Adrenal gland (tissue), 9 donors: ENCODE measurements at regions not wholly inside any gene's neighbourhood (a gene's known extent, or its start where the extent isn't known, plus 50 kb on each side); places are given as distances from the start of the nearest gene placed in this dataset.

Source experiments
- DNase-seq, 7 donors: peaks; one replicate each; pipeline ENCODE4 v3.0.0-alpha.2; 2019 to 2020
- H3K27ac ChIP-seq, 5 donors: fragments of 200-600 bp; sonication (generic) in 4 of 5; 1 replicate in 3 of 5; 2 replicates in 2 of 5; pipeline versions ENCODE4 v1.5.1 to v1.8.0; 2016 to 2020; ENCODE audit warnings: mild to moderate bottlenecking in 1 of 5
- H3K27me3 ChIP-seq: fragments of 200-600 bp; 2 replicates; pipeline ENCODE4 v1.8.0; 2021
- H3K36me3 ChIP-seq, 2 donors: fragments of 200-600 bp; replicated peaks in 1 of 2; 1 replicate in 1 of 2; 2 replicates in 1 of 2; pipeline versions ENCODE4 v1.5.1 to v1.8.0; 2018 to 2022
- H3K4me1 ChIP-seq, 2 donors: fragments of 200-600 bp; replicated peaks in 1 of 2; 1 replicate in 1 of 2; 2 replicates in 1 of 2; pipeline versions ENCODE4 v1.5.1 to v1.8.0; 2018 to 2021
- H3K4me3 ChIP-seq, 4 donors: fragments of 200-600 bp; sonication (generic) in 3 of 4; one replicate each; pipeline ENCODE4 v1.5.1; 2016 to 2018
- H3K9me3 ChIP-seq, 3 donors: fragments of 200-600 bp; sonication (generic) in 1 of 3; replicated peaks in 1 of 3; 1 replicate in 2 of 3; 2 replicates in 1 of 3; pipeline versions ENCODE4 v1.5.1 to v1.8.0; 2016 to 2021
- CTCF ChIP-seq, 6 experiments: fragments of 450-650 bp in 4 of 6; fragments of 200-600 bp in 2 of 6; sonication (generic) in 1 of 6; IDR thresholded peaks; 1 replicate in 5 of 6; 2 replicates in 1 of 6; pipeline versions ENCODE4 v1.5.1 to v1.8.0; 2016 to 2021; ENCODE audit warnings: antibody characterized with exemption in 6 of 6, mild to moderate bottlenecking in 2 of 6, moderate library complexity in 1 of 6
- POLR2A ChIP-seq, 2 donors: fragments of 450-650 bp; IDR thresholded peaks; one replicate each; pipeline ENCODE4 v1.6.1; 2017; ENCODE audit warnings: antibody characterized with exemption in 2 of 2, mild to moderate bottlenecking in 2 of 2, moderate library complexity in 1 of 2
- WGBS, 4 donors: extraction: QIAGEN DNeasy Blood & Tissue Kit in 2 of 4; methylation state at CpG; one replicate each; pipeline versions ENCODE4 v1.1.5 to v1.1.7; 2013 to 2017; 5-methylcytosine and 5-hydroxymethylcytosine counted together
- intact Hi-C, 2 donors: fragments of 100-400 bp; cut with DNase I; formaldehyde crosslinking; loops; one replicate each; pipeline versions ENCODE4 v1.14.1 to v1.15.0; 2022 to 2023
- donor health status: healthy with polysubstance abuse.
- donor health status: Bipolar disorder and iron deficiency.
- donor health status: DM: yes; HTN: yes; CAD: no.
- donor health status: DM: no; HTN: no; CAD: no.
- donor health status: DM: no; HTN: no; CAD: no.

- Histone ChIP-seq H3K9me3 (no peaks in the 10 kb centered on the region), H3K4me3 (no peak overlapping the region), H3K27ac (no peak overlapping the region), H3K4me1 (peaks cover 0 to 6% of the 10 kb centered on the region in 2 donors), H3K27me3 (no peaks in the 10 kb centered on the region), H3K36me3 (no peaks in the 10 kb centered on the region)
- peak; percentile 32 to 73 (median 52) for DNase-seq
- WGBS, 4 donors: 37 to 51% (median 46%) methylated on average over 2 of the region's 2 CpGs
- TF ChIP-seq POLR2A (IDR thresholded peaks at IDR 0.05) (no peak), CTCF (IDR thresholded peaks at IDR 0.05) (peak; percentile 58 to 78 (median 64))
- intact Hi-C loops: loop anchor here in 1 of 2 donors (10.0 kb wide), 2 partner anchors 903 to 1233 kb away; no protein-coding TSS in a partner anchor
These were observed 120.7 kb upstream of the ZFP64 start for GRCh38 chr20:52312132-52312729.

GRCh38 chr20:52311209-52311794 is 119.7 kb upstream of the ZFP64 start:
- Histone ChIP-seq H3K27ac (no peak overlapping the region), H3K27me3 (no peaks in the 10 kb centered on the region), H3K4me3 (no peak overlapping the region), H3K4me1 (peaks cover 0 to 12% of the 10 kb centered on the region in 2 donors), H3K9me3 (no peaks in the 10 kb centered on the region), H3K36me3 (no peaks in the 10 kb centered on the region)
- 82 to 88% (median 88%) methylated on average over 7 to 8 of the region's 8 CpGs for WGBS, 4 donors
- no peak for DNase-seq
- intact Hi-C loops: loop anchor here in 1 of 2 donors (10.0 kb wide), 2 partner anchors 903 to 1233 kb away; no protein-coding TSS in a partner anchor
- TF ChIP-seq POLR2A (IDR thresholded peaks at IDR 0.05): no peak
- no peak for TF ChIP-seq CTCF (IDR thresholded peaks at IDR 0.05)

- H3K4me3 ChIP-seq: no peak overlapping the region
- TF ChIP-seq CTCF (IDR thresholded peaks at IDR 0.05): no peak
- TF ChIP-seq POLR2A (IDR thresholded peaks at IDR 0.05): no peak
- no peaks in the 10 kb centered on the region for H3K27me3 ChIP-seq
- WGBS, 4 donors: 77 to 87% (median 83%) methylated on average over 7 of the region's 7 CpGs
- H3K4me1 ChIP-seq: peaks cover 0 to 12% of the 10 kb centered on the region in 2 donors
- H3K9me3 ChIP-seq: no peaks in the 10 kb centered on the region
- intact Hi-C loops: no loop called here
- no peak overlapping the region for H3K27ac ChIP-seq
- DNase-seq: no peak
- H3K36me3 ChIP-seq: no peaks in the 10 kb centered on the region
These were observed 117.6 kb upstream of the ZFP64 start for GRCh38 chr20:52309181-52309580.

- 94 to 96% (median 95%) methylated on average over 4 of the region's 4 CpGs for WGBS, 4 donors
- TF ChIP-seq CTCF (IDR thresholded peaks at IDR 0.05) (no peak), POLR2A (IDR thresholded peaks at IDR 0.05) (no peak)
- Histone ChIP-seq H3K4me3 (no peak overlapping the region), H3K4me1 (peaks cover 0 to 15% of the 10 kb centered on the region in 2 donors), H3K9me3 (no peaks in the 10 kb centered on the region), H3K27ac (no peak overlapping the region), H3K36me3 (no peaks in the 10 kb centered on the region), H3K27me3 (no peaks in the 10 kb centered on the region)
- intact Hi-C loops: no loop called here
- DNase-seq: no peak
These were observed 114.9 kb upstream of the ZFP64 start for GRCh38 chr20:52306477-52306876.
